Endothelial cell of umbilical vein (primary cell): ENCODE measurements at regions not wholly inside any gene's neighbourhood (a gene's known extent, or its start where the extent isn't known, plus 50 kb on each side); places are given as distances from the start of the nearest gene placed in this dataset.

Source experiments
- BruUV-seq: library from RNA; stranded (reverse); fragments of 400-500 nt; replicated peaks from 2 replicates; lab custom pipeline; 2021; lab: Mats Ljungman, UMichigan
- CTCF ChIA-PET: fragments of 300-600, 350-600 bp; sonication (Branson Sonifier 250); formaldehyde crosslinking; loops from one replicate; lab custom pipeline; 2021; ENCODE audit warnings: antibody characterized with exemption, inconsistent platforms; lab: Charles Lee
- POLR2A ChIA-PET: fragments of 300-600, 350-600 bp; sonication (Branson Sonifier 250); formaldehyde crosslinking; loops from one replicate; lab custom pipeline; 2021; ENCODE audit warnings: antibody characterized with exemption, inconsistent platforms; lab: Charles Lee
- DNase-seq: peaks from one replicate; pipeline ENCODE4 v3.0.0-alpha.2; 2011; ENCODE audit warnings: low read depth, low spot score
- FAIRE-seq: peaks from 2 replicates; lab custom pipeline; 2011; peaks lifted over from hg19 to GRCh38; lab: Jason Lieb, UNC
- H2AFZ ChIP-seq: 2 replicates; pipeline ENCODE4 v1.6.0; 2012; ENCODE audit warnings: low read depth, low read length, control low read depth, inconsistent platforms
- H3K27ac ChIP-seq: 2 replicates; pipeline ENCODE4 v1.5.1; 2011; ENCODE audit warnings: low read depth, mild to moderate bottlenecking, control low read depth, low read length, moderate library complexity; ENCODE audit not compliant: insufficient read depth
- H3K27me3 ChIP-seq, 2 experiments: 2 replicates each; pipeline versions ENCODE4 v1.6.0 to v1.6.1; 2011; ENCODE audit warnings: low read length in 2 of 2, mixed read lengths in 1 of 2; ENCODE audit not compliant: control insufficient read depth in 2 of 2, insufficient read depth in 2 of 2
- H3K36me3 ChIP-seq, 2 experiments: 2 replicates in 1 of 2; 3 replicates in 1 of 2; pipeline ENCODE4 v1.5.1; 2011; ENCODE audit warnings: low read length in 2 of 2, mild to moderate bottlenecking in 1 of 2, moderate library complexity in 1 of 2; ENCODE audit not compliant: control insufficient read depth in 2 of 2, insufficient read depth in 2 of 2; ENCODE audit errors: extremely low read depth in 1 of 2
- H3K4me1 ChIP-seq: 3 replicates; pipeline ENCODE4 v1.5.1; 2011; ENCODE audit warnings: mild to moderate bottlenecking, low read length; ENCODE audit not compliant: control insufficient read depth, insufficient read depth; ENCODE audit errors: extremely low read depth
- H3K4me2 ChIP-seq: 2 replicates; pipeline ENCODE4 v1.6.1; 2011; ENCODE audit warnings: low read length, control low read depth, mixed read lengths; ENCODE audit not compliant: insufficient read depth
- H3K4me3 ChIP-seq, 3 experiments: fragments of 200-600 bp in 1 of 3; sonication (generic), shearing (Covaris generic) in 1 of 3; replicated peaks in 1 of 3; 2 replicates each; pipeline ENCODE4 v1.5.1; 2011 to 2016; ENCODE audit warnings: control low read depth in 3 of 3, low read length in 3 of 3, mild to moderate bottlenecking in 2 of 3, inconsistent platforms in 1 of 3, low read depth in 1 of 3, moderate library complexity in 1 of 3; ENCODE audit not compliant: insufficient read depth in 1 of 3
- H3K79me2 ChIP-seq: 2 replicates; pipeline ENCODE4 v1.6.0; 2012; ENCODE audit warnings: low read length, inconsistent platforms; ENCODE audit not compliant: control insufficient read depth, insufficient read depth
- H3K9ac ChIP-seq: replicated peaks from 2 replicates; pipeline ENCODE3; 2011; ENCODE audit warnings: low read length, control low read depth; ENCODE audit not compliant: insufficient read depth; ENCODE audit errors: extremely low read depth
- H3K9me1 ChIP-seq: replicated peaks from 3 replicates; pipeline ENCODE4 v1.6.0; 2011; ENCODE audit warnings: mild to moderate bottlenecking, low read length; ENCODE audit not compliant: control insufficient read depth, insufficient read depth; ENCODE audit errors: extremely low read depth
- H3K9me3 ChIP-seq: replicated peaks from 2 replicates; pipeline ENCODE4 v1.5.1; 2012; ENCODE audit warnings: low read length, inconsistent platforms; ENCODE audit not compliant: control insufficient read depth, insufficient read depth
- H4K20me1 ChIP-seq: replicated peaks from 2 replicates; pipeline ENCODE3; 2011; ENCODE audit warnings: mild to moderate bottlenecking, low read length; ENCODE audit not compliant: control insufficient read depth, insufficient read depth; ENCODE audit errors: extremely low read depth
- CTCF ChIP-seq, 2 donors: IDR thresholded peaks; 1 replicate in 1 of 2; 2 replicates in 1 of 2; pipeline ENCODE4 v1.5.1; 2011; ENCODE audit warnings: low read length in 2 of 2, mild to moderate bottlenecking in 2 of 2, moderate library complexity in 2 of 2, control low read depth in 1 of 2, inconsistent platforms in 1 of 2, low read depth in 1 of 2; ENCODE audit not compliant: insufficient read depth in 1 of 2; ENCODE audit errors: extremely low read depth in 1 of 2
- EZH2 ChIP-seq: IDR thresholded peaks from 2 replicates; pipeline ENCODE4 v1.6.1; 2012; ENCODE audit warnings: borderline replicate concordance, low read depth, mild to moderate bottlenecking, moderate library complexity, low read length, inconsistent platforms; ENCODE audit not compliant: severe bottlenecking
- FOS ChIP-seq: IDR thresholded peaks from 2 replicates; pipeline ENCODE4 v1.6.1; 2011; ENCODE audit warnings: mild to moderate bottlenecking, low read length, moderate library complexity, borderline replicate concordance; ENCODE audit not compliant: insufficient read depth
- GATA2 ChIP-seq: IDR thresholded peaks from 2 replicates; pipeline ENCODE4 v1.7.0; 2011; ENCODE audit warnings: low read depth, mild to moderate bottlenecking, moderate library complexity, mixed read lengths, low read length; ENCODE audit not compliant: insufficient read length, insufficient read depth
- JUN ChIP-seq: IDR thresholded peaks from 2 replicates; pipeline ENCODE4 v1.6.1; 2011; ENCODE audit warnings: borderline replicate concordance, low read depth; ENCODE audit not compliant: insufficient read length, insufficient read depth
- MAX ChIP-seq: IDR thresholded peaks from 2 replicates; pipeline ENCODE4 v1.6.1; 2011; ENCODE audit not compliant: insufficient read depth, insufficient read length
- MYC ChIP-seq: IDR thresholded peaks from one replicate; pipeline ENCODE4 v1.6.1; 2011; ENCODE audit warnings: mild to moderate bottlenecking, low read depth, low read length
- POLR2A ChIP-seq: IDR thresholded peaks from 2 replicates; pipeline ENCODE4 v1.6.1; 2012; ENCODE audit warnings: low read depth, mild to moderate bottlenecking, control low read depth, low read length
- POLR2AphosphoS5 ChIP-seq: IDR thresholded peaks from 2 replicates; pipeline ENCODE4 v1.6.1; 2012; ENCODE audit warnings: low read depth, mild to moderate bottlenecking, control low read depth, low read length, moderate library complexity; ENCODE audit not compliant: insufficient read depth
- dilution Hi-C: fragments of 300-500 bp; cut with MboI; formaldehyde crosslinking; loops from one replicate; pipeline ENCODE4 v1.15.0; 2019; ENCODE audit warnings: low sequenced_read_pairs; ENCODE audit not compliant: extremely low pct_ligation_motif_present
- intact Hi-C: fragments of 100-400 bp; cut with micrococcal nuclease; formaldehyde crosslinking; loops from one replicate; pipeline ENCODE4 v1.10.0; 2022

GRCh38 chr5:40204144-40204543 lies 475.6 kb upstream of the PTGER4 start:
- POLR2A ChIA-PET, result interaction anchor here (0.8 kb wide), 1 partner anchor 55 kb away, joined by 3 read pairs; no protein-coding TSS in a partner anchor
- no peak overlapping the region for H3K4me3 ChIP-seq
- H3K4me1 ChIP-seq, result peaks cover 35% of the 10 kb centered on the region
- FAIRE-seq (no peak), DNase-seq (peak; percentile 82)
- no peaks in the 10 kb centered on the region for H3K9me1 ChIP-seq
- H3K27ac ChIP-seq, result peak overlapping the region; percentile 76
- no peak overlapping the region for H3K9ac ChIP-seq
- H3K27me3 ChIP-seq, result no peaks in the 10 kb centered on the region
- CTCF ChIA-PET, result interaction anchor here (0.9 to 2.5 kb wide), 5 partner anchors 12 to 476 kb away, joined by 3 to 9 read pairs (median 6); partner anchors contain the start of gene PTGER4
- TF ChIP-seq FOS (no peak), CTCF (IDR thresholded peaks at IDR 0.05; ENCODE audit: extremely low read depth in 1 of 2, insufficient read depth in 1 of 2, low read depth in 1 of 2, low read length in 2 of 2) (no peak)
- H4K20me1 ChIP-seq, result no peaks in the 10 kb centered on the region
- H2AFZ ChIP-seq, result peak overlapping the region; percentile 65
- intact Hi-C loops, result loop anchor here (1.0 kb wide), 1 partner anchor 20 kb away; no protein-coding TSS in a partner anchor
- no peaks in the 10 kb centered on the region for H3K36me3 ChIP-seq
- H3K4me2 ChIP-seq, result peak overlapping the region; percentile 52
- BruUV-seq, result no TSS peak
- H3K9me3 ChIP-seq, result no peaks in the 10 kb centered on the region
- dilution Hi-C loops, result no loop called here
- H3K79me2 ChIP-seq, result no peaks in the 10 kb centered on the region

GRCh38 chr5:40202814-40203440 lies 476.8 kb upstream of the PTGER4 start:
- Histone ChIP-seq H2AFZ (no peak overlapping the region), H3K4me3 (no peak overlapping the region), H3K27ac (peak overlapping the region; percentile 76), H3K4me1 (peaks cover 44% of the 10 kb centered on the region), H3K9ac (peak overlapping the region; percentile 72), H3K36me3 (no peaks in the 10 kb centered on the region), H3K27me3 (no peaks in the 10 kb centered on the region), H4K20me1 (no peaks in the 10 kb centered on the region), H3K9me3 (no peaks in the 10 kb centered on the region), H3K4me2 (peak overlapping the region; percentile 52), H3K9me1 (no peaks in the 10 kb centered on the region), H3K79me2 (no peaks in the 10 kb centered on the region)
- POLR2A ChIA-PET, result interaction anchor here (0.6 to 1.3 kb wide), 2 partner anchors 479 to 532 kb away, joined by 3 to 4 read pairs; no protein-coding TSS in a partner anchor
- no peak for FAIRE-seq
- CTCF ChIA-PET, result interaction anchor here (1.2 to 2.5 kb wide), 7 partner anchors 10 to 477 kb away, joined by 3 to 9 read pairs (median 6); partner anchors contain the start of gene PTGER4
- peak; percentile 94 for DNase-seq
- BruUV-seq, result no TSS peak
- TF ChIP-seq JUN (peak; percentile 89), POLR2A (peak; percentile 62), MYC (no peak), FOS (peak; percentile 80), GATA2 (peak; percentile 85), POLR2AphosphoS5 (no peak), CTCF (IDR thresholded peaks at IDR 0.05; ENCODE audit: extremely low read depth in 1 of 2, insufficient read depth in 1 of 2, low read depth in 1 of 2, low read length in 2 of 2) (no peak), MAX (no peak), EZH2 (no peak)
- dilution Hi-C loops, result no loop called here
- intact Hi-C loops, result loop anchor here (1.0 to 2.0 kb wide), 5 partner anchors 30 to 476 kb away; partner anchors contain the start of gene PTGER4
